ENCODE measurements at regions not wholly inside any gene's neighbourhood (a gene's known extent, or its start where the extent isn't known, plus 50 kb on each side); places are given as distances from the start of the nearest gene placed in this dataset.

- TF ChIP-seq, protein P1, sequence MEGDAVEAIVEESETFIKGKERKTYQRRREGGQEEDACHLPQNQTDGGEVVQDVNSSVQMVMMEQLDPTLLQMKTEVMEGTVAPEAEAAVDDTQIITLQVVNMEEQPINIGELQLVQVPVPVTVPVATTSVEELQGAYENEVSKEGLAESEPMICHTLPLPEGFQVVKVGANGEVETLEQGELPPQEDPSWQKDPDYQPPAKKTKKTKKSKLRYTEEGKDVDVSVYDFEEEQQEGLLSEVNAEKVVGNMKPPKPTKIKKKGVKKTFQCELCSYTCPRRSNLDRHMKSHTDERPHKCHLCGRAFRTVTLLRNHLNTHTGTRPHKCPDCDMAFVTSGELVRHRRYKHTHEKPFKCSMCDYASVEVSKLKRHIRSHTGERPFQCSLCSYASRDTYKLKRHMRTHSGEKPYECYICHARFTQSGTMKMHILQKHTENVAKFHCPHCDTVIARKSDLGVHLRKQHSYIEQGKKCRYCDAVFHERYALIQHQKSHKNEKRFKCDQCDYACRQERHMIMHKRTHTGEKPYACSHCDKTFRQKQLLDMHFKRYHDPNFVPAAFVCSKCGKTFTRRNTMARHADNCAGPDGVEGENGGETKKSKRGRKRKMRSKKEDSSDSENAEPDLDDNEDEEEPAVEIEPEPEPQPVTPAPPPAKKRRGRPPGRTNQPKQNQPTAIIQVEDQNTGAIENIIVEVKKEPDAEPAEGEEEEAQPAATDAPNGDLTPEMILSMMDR (IDR thresholded peaks at IDR 0.05 in 4 of 5, conservative IDR thresholded peaks at IDR 0.05 in 1 of 5) = no peak
- no peak for TF ChIP-seq POLR2A (IDR thresholded peaks at IDR 0.05)
Observed at GRCh38 chr1:229013981-229014380, 256.9 kb upstream of the RAB4A start.

Data from gastrocnemius medialis (tissue), 4 donors.